ENCODE measurements at regions not wholly inside any gene's neighbourhood (a gene's known extent, or its start where the extent isn't known, plus 50 kb on each side); places are given as distances from the start of the nearest gene placed in this dataset.

- Histone ChIP-seq H4K20me1 (ENCODE audit: insufficient read depth, low read length) (no peaks in the 10 kb centered on the region), H3K36me3 (ENCODE audit: insufficient read depth, low read length) (no peaks in the 10 kb centered on the region), H3K27ac (ENCODE audit: low read length) (no peak overlapping the region), H3K79me2 (ENCODE audit: insufficient read depth, low read length) (no peaks in the 10 kb centered on the region), H3K4me3 (ENCODE audit: low read depth in 1 of 2, low read length in 2 of 2) (no peak overlapping the region), H3K9ac (ENCODE audit: low read depth, low read length) (no peak overlapping the region), H3K4me2 (ENCODE audit: insufficient read depth, low read length) (no peak overlapping the region), H3K9me3 (ENCODE audit: insufficient read depth, low read length, severe bottlenecking) (peaks cover 13% of the 10 kb centered on the region), H3K27me3 (ENCODE audit: insufficient read depth, low read length, poor library complexity) (no peaks in the 10 kb centered on the region), H3K4me1 (ENCODE audit: insufficient read depth, low read length) (no peaks in the 10 kb centered on the region), H2AFZ (ENCODE audit: low read depth, low read length) (no peak overlapping the region)
- TF ChIP-seq CTCF (IDR thresholded peaks at IDR 0.05; ENCODE audit: borderline replicate concordance, extremely low read depth, low read length, poor library complexity, severe bottlenecking) = no peak
- no peak for TF ChIP-seq EZH2 (IDR thresholded peaks at IDR 0.05; ENCODE audit: borderline replicate concordance, low read depth, low read length, severe bottlenecking)
- ATAC-seq (ENCODE audit: insufficient read depth, low read depth) (no peak), DNase-seq (no peak)
Observed at GRCh38 chr14:42311876-42312275, 705.2 kb downstream of the LRFN5 start.

- Histone ChIP-seq H3K4me3 (ENCODE audit: low read depth in 1 of 2, low read length in 2 of 2) (no peak overlapping the region), H3K4me2 (ENCODE audit: insufficient read depth, low read length) (no peak overlapping the region), H4K20me1 (ENCODE audit: insufficient read depth, low read length) (no peaks in the 10 kb centered on the region), H2AFZ (ENCODE audit: low read depth, low read length) (no peak overlapping the region), H3K4me1 (ENCODE audit: insufficient read depth, low read length) (no peaks in the 10 kb centered on the region), H3K79me2 (ENCODE audit: insufficient read depth, low read length) (no peaks in the 10 kb centered on the region), H3K9ac (ENCODE audit: low read depth, low read length) (no peak overlapping the region), H3K27me3 (ENCODE audit: insufficient read depth, low read length, poor library complexity) (no peaks in the 10 kb centered on the region), H3K36me3 (ENCODE audit: insufficient read depth, low read length) (no peaks in the 10 kb centered on the region), H3K27ac (ENCODE audit: low read length) (no peak overlapping the region), H3K9me3 (ENCODE audit: insufficient read depth, low read length, severe bottlenecking) (peaks cover 13% of the 10 kb centered on the region)
- TF ChIP-seq EZH2 (IDR thresholded peaks at IDR 0.05; ENCODE audit: borderline replicate concordance, low read depth, low read length, severe bottlenecking) (no peak), CTCF (IDR thresholded peaks at IDR 0.05; ENCODE audit: borderline replicate concordance, extremely low read depth, low read length, poor library complexity, severe bottlenecking) (no peak)
- DNase-seq = no peak
- ATAC-seq (ENCODE audit: insufficient read depth, low read depth) = no peak
Observed at GRCh38 chr14:42307239-42307825, 700.7 kb downstream of the LRFN5 start.

GRCh38 chr14:42299692-42300091 lies 693.0 kb downstream of the LRFN5 start:
- Histone ChIP-seq H3K36me3 (ENCODE audit: insufficient read depth, low read length) (no peaks in the 10 kb centered on the region), H4K20me1 (ENCODE audit: insufficient read depth, low read length) (no peaks in the 10 kb centered on the region), H3K79me2 (ENCODE audit: insufficient read depth, low read length) (no peaks in the 10 kb centered on the region), H2AFZ (ENCODE audit: low read depth, low read length) (no peak overlapping the region), H3K4me3 (ENCODE audit: low read depth in 1 of 2, low read length in 2 of 2) (no peak overlapping the region), H3K27ac (ENCODE audit: low read length) (no peak overlapping the region), H3K4me2 (ENCODE audit: insufficient read depth, low read length) (no peak overlapping the region), H3K9ac (ENCODE audit: low read depth, low read length) (no peak overlapping the region), H3K4me1 (ENCODE audit: insufficient read depth, low read length) (no peaks in the 10 kb centered on the region), H3K27me3 (ENCODE audit: insufficient read depth, low read length, poor library complexity) (no peaks in the 10 kb centered on the region), H3K9me3 (ENCODE audit: insufficient read depth, low read length, severe bottlenecking) (no peaks in the 10 kb centered on the region)
- no peak for TF ChIP-seq CTCF (IDR thresholded peaks at IDR 0.05; ENCODE audit: borderline replicate concordance, extremely low read depth, low read length, poor library complexity, severe bottlenecking)
- TF ChIP-seq EZH2 (IDR thresholded peaks at IDR 0.05; ENCODE audit: borderline replicate concordance, low read depth, low read length, severe bottlenecking) = no peak
- DNase-seq (no peak), ATAC-seq (ENCODE audit: insufficient read depth, low read depth) (no peak)

- Histone ChIP-seq H3K79me2 (ENCODE audit: insufficient read depth, low read length) (no peaks in the 10 kb centered on the region), H3K4me3 (ENCODE audit: low read depth in 1 of 2, low read length in 2 of 2) (no peak overlapping the region), H3K36me3 (ENCODE audit: insufficient read depth, low read length) (no peaks in the 10 kb centered on the region), H3K27me3 (ENCODE audit: insufficient read depth, low read length, poor library complexity) (no peaks in the 10 kb centered on the region), H2AFZ (ENCODE audit: low read depth, low read length) (no peak overlapping the region), H4K20me1 (ENCODE audit: insufficient read depth, low read length) (no peaks in the 10 kb centered on the region), H3K4me2 (ENCODE audit: insufficient read depth, low read length) (no peak overlapping the region), H3K9me3 (ENCODE audit: insufficient read depth, low read length, severe bottlenecking) (no peaks in the 10 kb centered on the region), H3K4me1 (ENCODE audit: insufficient read depth, low read length) (no peaks in the 10 kb centered on the region), H3K9ac (ENCODE audit: low read depth, low read length) (no peak overlapping the region), H3K27ac (ENCODE audit: low read length) (no peak overlapping the region)
- TF ChIP-seq CTCF (IDR thresholded peaks at IDR 0.05; ENCODE audit: borderline replicate concordance, extremely low read depth, low read length, poor library complexity, severe bottlenecking) (no peak), EZH2 (IDR thresholded peaks at IDR 0.05; ENCODE audit: borderline replicate concordance, low read depth, low read length, severe bottlenecking) (no peak)
- no peak for ATAC-seq (ENCODE audit: insufficient read depth, low read depth)
- no peak for DNase-seq
Observed at GRCh38 chr14:42293180-42293579, 686.5 kb downstream of the LRFN5 start.

Data from DND-41 (cell line).